ENCODE measurements at regions not wholly inside any gene's neighbourhood (a gene's known extent, or its start where the extent isn't known, plus 50 kb on each side); places are given as distances from the start of the nearest gene placed in this dataset.

- DNase-seq (no peak), FAIRE-seq (no peak), ATAC-seq (no peak)
- Histone ChIP-seq H3K4me1 (no peaks in the 10 kb centered on the region), H3K9me3 (no peaks in the 10 kb centered on the region), H3K27me3 (no peaks in the 10 kb centered on the region), H3K27ac (no peak overlapping the region), H3K36me3 (no peaks in the 10 kb centered on the region), H3K4me3 (no peak overlapping the region)
- WGBS, 2 donors: 66 to 74% methylated on average over 11 of the region's 11 CpGs
- no peak for TF ChIP-seq CTCF (IDR thresholded peaks at IDR 0.05)
- intact Hi-C loops (cut with DNase I): no loop called here
These were observed 269.1 kb downstream of the MED10 start for GRCh38 chr5:6108981-6109825.

- ATAC-seq: no peak
- H3K36me3 ChIP-seq: no peaks in the 10 kb centered on the region
- no peak for TF ChIP-seq CTCF (IDR thresholded peaks at IDR 0.05)
- no peak overlapping the region for H3K4me3 ChIP-seq
- no peaks in the 10 kb centered on the region for H3K4me1 ChIP-seq
- WGBS, 2 donors: 55 to 73% methylated on average over 5 of the region's 5 CpGs
- H3K27ac ChIP-seq: no peak overlapping the region
- H3K9me3 ChIP-seq: no peaks in the 10 kb centered on the region
- DNase-seq: no peak
- intact Hi-C loops (cut with DNase I): no loop called here
- H3K27me3 ChIP-seq: no peaks in the 10 kb centered on the region
- FAIRE-seq: no peak
These were observed 269.9 kb downstream of the MED10 start for GRCh38 chr5:6108540-6108848.

- FAIRE-seq: no peak
- no peaks in the 10 kb centered on the region for H3K36me3 ChIP-seq
- DNase-seq: no peak
- TF ChIP-seq CTCF (IDR thresholded peaks at IDR 0.05): no peak
- no peaks in the 10 kb centered on the region for H3K9me3 ChIP-seq
- H3K4me1 ChIP-seq: no peaks in the 10 kb centered on the region
- WGBS, 2 donors: 56 to 76% methylated on average over 13 of the region's 13 CpGs
- intact Hi-C loops (cut with DNase I): no loop called here
- H3K27ac ChIP-seq: no peak overlapping the region
- no peaks in the 10 kb centered on the region for H3K27me3 ChIP-seq
- no peak for ATAC-seq
- H3K4me3 ChIP-seq: no peak overlapping the region
These were observed 270.4 kb downstream of the MED10 start for GRCh38 chr5:6107675-6108539.

GRCh38 chr5:6106756-6107155 is 271.6 kb downstream of the MED10 start:
- TF ChIP-seq CTCF (IDR thresholded peaks at IDR 0.05): no peak
- Histone ChIP-seq H3K9me3 (no peaks in the 10 kb centered on the region), H3K27ac (no peak overlapping the region), H3K4me1 (no peaks in the 10 kb centered on the region), H3K27me3 (no peaks in the 10 kb centered on the region), H3K4me3 (no peak overlapping the region), H3K36me3 (no peaks in the 10 kb centered on the region)
- intact Hi-C loops (cut with DNase I): no loop called here
- FAIRE-seq (no peak), ATAC-seq (no peak), DNase-seq (no peak)
- WGBS, 2 donors: 61 to 81% methylated on average over 6 of the region's 6 CpGs

GRCh38 chr5:6105320-6105719 is 273.0 kb downstream of the MED10 start:
- no peak for ATAC-seq
- intact Hi-C loops (cut with DNase I): no loop called here
- Histone ChIP-seq H3K9me3 (no peaks in the 10 kb centered on the region), H3K27ac (no peak overlapping the region), H3K27me3 (no peaks in the 10 kb centered on the region), H3K4me3 (no peak overlapping the region), H3K36me3 (no peaks in the 10 kb centered on the region), H3K4me1 (no peaks in the 10 kb centered on the region)
- no peak for TF ChIP-seq CTCF (IDR thresholded peaks at IDR 0.05)
- no peak for FAIRE-seq
- DNase-seq: no peak
- 50 to 58% methylated on average over 4 of the region's 4 CpGs for WGBS, 2 donors
